Caco-2 (cell line): ENCODE measurements at regions not wholly inside any gene's neighbourhood (a gene's known extent, or its start where the extent isn't known, plus 50 kb on each side); places are given as distances from the start of the nearest gene placed in this dataset.

Experiments
- BruUV-seq: library from RNA; stranded (reverse); fragments of 400-500 nt; replicated peaks from 2 replicates; lab custom pipeline; 2021; lab: Mats Ljungman, UMichigan
- CTCF ChIA-PET: fragments of 300-600 bp; sonication (Branson Sonifier 250); formaldehyde crosslinking; loops from one replicate; lab custom pipeline; 2022; ENCODE audit warnings: antibody characterized with exemption; lab: Charles Lee
- POLR2A ChIA-PET: fragments of 300-600 bp; sonication (Branson Sonifier 250); formaldehyde crosslinking; loops from one replicate; lab custom pipeline; 2022; ENCODE audit warnings: antibody characterized with exemption; lab: Charles Lee
- DNase-seq, 2 experiments: peaks; one replicate each; pipeline versions ENCODE4 v3.0.0 to v3.0.0-alpha.2; 2020 to 2022
- H3K27me3 ChIP-seq: replicated peaks from 2 replicates; pipeline ENCODE4 v1.6.0; 2011; ENCODE audit warnings: low read length; ENCODE audit not compliant: control insufficient read depth, insufficient read depth
- H3K36me3 ChIP-seq: 2 replicates; pipeline ENCODE4 v1.5.1; 2011; ENCODE audit warnings: low read length; ENCODE audit not compliant: control insufficient read depth, insufficient read depth
- H3K4me1 ChIP-seq: fragments of 250-450 bp; sonication (Bioruptor Pico); 2 replicates; pipeline ENCODE4 v1.5.1; 2020; ENCODE audit warnings: mild to moderate bottlenecking
- H3K4me3 ChIP-seq: 2 replicates; pipeline ENCODE4 v1.5.1; 2011; ENCODE audit warnings: low read depth, mild to moderate bottlenecking, control low read depth, low read length
- H3K9me3 ChIP-seq: fragments of 250-450 bp; sonication (Bioruptor Pico); 2 replicates; pipeline ENCODE4 v1.5.1; 2020; ENCODE audit warnings: mild to moderate bottlenecking, moderate library complexity
- H3K27ac Mint-ChIP-seq: one replicate; pipeline ENCODE4 v1.8.0; 2022; ENCODE audit warnings: mixed read lengths; ENCODE audit not compliant: unreplicated experiment
- H3K27me3 Mint-ChIP-seq: one replicate; pipeline ENCODE4 v1.8.0; 2022; ENCODE audit warnings: mixed read lengths; ENCODE audit not compliant: insufficient read depth, unreplicated experiment
- H3K36me3 Mint-ChIP-seq: one replicate; pipeline ENCODE4 v1.8.0; 2022; ENCODE audit warnings: mild to moderate bottlenecking, mixed read lengths; ENCODE audit not compliant: insufficient read depth, unreplicated experiment
- H3K4me1 Mint-ChIP-seq: one replicate; pipeline ENCODE4 v1.8.0; 2022; ENCODE audit warnings: low read depth, mixed read lengths; ENCODE audit not compliant: unreplicated experiment
- H3K4me3 Mint-ChIP-seq: one replicate; pipeline ENCODE4 v1.8.0; 2022; ENCODE audit warnings: mild to moderate bottlenecking, moderate library complexity, mixed read lengths; ENCODE audit not compliant: unreplicated experiment
- H3K9me3 Mint-ChIP-seq: one replicate; pipeline ENCODE4 v1.8.0; 2022; ENCODE audit warnings: mixed read lengths; ENCODE audit not compliant: unreplicated experiment
- CTCF ChIP-seq, 2 experiments: fragments of 200-600 bp in 1 of 2; IDR thresholded peaks; 1 replicate in 1 of 2; 2 replicates in 1 of 2; pipeline versions ENCODE4 v1.5.1 to v1.8.0; 2011 to 2022; ENCODE audit warnings: antibody characterized with exemption in 1 of 2, control low read depth in 1 of 2, inconsistent platforms in 1 of 2, low read depth in 1 of 2, low read length in 1 of 2, mild to moderate bottlenecking in 1 of 2, moderate library complexity in 1 of 2; ENCODE audit not compliant: insufficient read depth in 1 of 2, severe bottlenecking in 1 of 2, unreplicated experiment in 1 of 2
- intact Hi-C: fragments of 100-400 bp; cut with micrococcal nuclease; formaldehyde crosslinking; loops from one replicate; pipeline ENCODE4 v1.10.0; 2022; ENCODE audit not compliant: unreplicated experiment

GRCh38 chr2:13923823-13924222 is 708.7 kb upstream of the LRATD1 start:
- Histone ChIP-seq H3K27me3 (no peaks in the 10 kb centered on the region), H3K4me3 (no peak overlapping the region), H3K4me1 (0 out of 2 replicates have a peak, but pooled peaks cover 4% of the 10 kb centered on the region), H3K9me3 (no peaks in the 10 kb centered on the region), H3K36me3 (no peaks in the 10 kb centered on the region)
- H3K27ac Mint-ChIP-seq, result no peak overlapping the region
- DNase-seq, result no peak
- H3K4me1 Mint-ChIP-seq, result no peaks in the 10 kb centered on the region
- H3K27me3 Mint-ChIP-seq, result no peaks in the 10 kb centered on the region
- intact Hi-C loops, result no loop called here
- H3K4me3 Mint-ChIP-seq, result no peak overlapping the region
- no peak for TF ChIP-seq CTCF (IDR thresholded peaks at IDR 0.05; ENCODE audit: insufficient read depth in 1 of 2, low read depth in 1 of 2, low read length in 1 of 2, severe bottlenecking in 1 of 2, unreplicated experiment in 1 of 2)
- ChIA-PET CTCF (no interaction called here), POLR2A (no interaction called here)
- H3K36me3 Mint-ChIP-seq, result no peaks in the 10 kb centered on the region
- H3K9me3 Mint-ChIP-seq, result peaks cover 10% of the 10 kb centered on the region
- no TSS peak for BruUV-seq

DNA sequence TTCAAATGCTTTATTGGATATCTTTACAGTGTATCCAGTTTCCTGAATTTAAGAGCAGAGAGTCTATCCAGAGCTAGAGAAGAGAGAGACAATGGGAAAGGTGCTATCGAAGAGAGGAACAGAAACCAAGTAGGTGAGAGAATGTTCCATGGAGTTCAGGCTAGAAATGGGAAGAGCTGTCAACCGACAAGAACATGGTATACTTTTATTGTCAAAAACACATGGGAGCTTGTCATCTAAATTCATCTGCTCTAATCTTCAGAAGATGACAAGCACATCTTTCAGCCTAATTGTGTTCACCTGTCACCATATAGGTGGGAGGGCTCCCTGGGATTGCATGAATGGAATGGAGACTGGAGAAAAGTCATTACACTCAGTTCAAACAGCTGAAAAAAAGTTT is 690.4 kb upstream of the LRATD1 start:
- Mint-ChIP-seq H3K36me3 (no peaks in the 10 kb centered on the region), H3K4me1 (no peaks in the 10 kb centered on the region), H3K27ac (no peak overlapping the region), H3K4me3 (no peak overlapping the region), H3K9me3 (no peaks in the 10 kb centered on the region), H3K27me3 (no peaks in the 10 kb centered on the region)
- no TSS peak for BruUV-seq
- Histone ChIP-seq H3K9me3 (no peaks in the 10 kb centered on the region), H3K36me3 (no peaks in the 10 kb centered on the region), H3K4me3 (no peak overlapping the region), H3K27me3 (no peaks in the 10 kb centered on the region), H3K4me1 (no peaks in the 10 kb centered on the region)
- intact Hi-C loops, result no loop called here
- ChIA-PET POLR2A (no interaction called here), CTCF (no interaction called here)
- DNase-seq, result no peak
- TF ChIP-seq CTCF (IDR thresholded peaks at IDR 0.05; ENCODE audit: insufficient read depth in 1 of 2, low read depth in 1 of 2, low read length in 1 of 2, severe bottlenecking in 1 of 2, unreplicated experiment in 1 of 2), result no peak

GRCh38 chr2:13950761-13951160 is 681.8 kb upstream of the LRATD1 start:
- Mint-ChIP-seq H3K36me3 (no peaks in the 10 kb centered on the region), H3K27ac (no peak overlapping the region), H3K27me3 (no peaks in the 10 kb centered on the region), H3K4me3 (no peak overlapping the region), H3K9me3 (no peaks in the 10 kb centered on the region), H3K4me1 (no peaks in the 10 kb centered on the region)
- Histone ChIP-seq H3K4me3 (no peak overlapping the region), H3K27me3 (no peaks in the 10 kb centered on the region), H3K9me3 (no peaks in the 10 kb centered on the region), H3K36me3 (no peaks in the 10 kb centered on the region), H3K4me1 (no peaks in the 10 kb centered on the region)
- ChIA-PET POLR2A (no interaction called here), CTCF (no interaction called here)
- no peak for TF ChIP-seq CTCF (IDR thresholded peaks at IDR 0.05; ENCODE audit: insufficient read depth in 1 of 2, low read depth in 1 of 2, low read length in 1 of 2, severe bottlenecking in 1 of 2, unreplicated experiment in 1 of 2)
- BruUV-seq, result no TSS peak
- no peak for DNase-seq
- intact Hi-C loops, result no loop called here
